ENCODE measurements at regions not wholly inside any gene's neighbourhood (a gene's known extent, or its start where the extent isn't known, plus 50 kb on each side); places are given as distances from the start of the nearest gene placed in this dataset.

GRCh38 chr3:152742368-152743347 is 92.3 kb upstream of the P2RY1 start:
- TF ChIP-seq, protein P1, sequence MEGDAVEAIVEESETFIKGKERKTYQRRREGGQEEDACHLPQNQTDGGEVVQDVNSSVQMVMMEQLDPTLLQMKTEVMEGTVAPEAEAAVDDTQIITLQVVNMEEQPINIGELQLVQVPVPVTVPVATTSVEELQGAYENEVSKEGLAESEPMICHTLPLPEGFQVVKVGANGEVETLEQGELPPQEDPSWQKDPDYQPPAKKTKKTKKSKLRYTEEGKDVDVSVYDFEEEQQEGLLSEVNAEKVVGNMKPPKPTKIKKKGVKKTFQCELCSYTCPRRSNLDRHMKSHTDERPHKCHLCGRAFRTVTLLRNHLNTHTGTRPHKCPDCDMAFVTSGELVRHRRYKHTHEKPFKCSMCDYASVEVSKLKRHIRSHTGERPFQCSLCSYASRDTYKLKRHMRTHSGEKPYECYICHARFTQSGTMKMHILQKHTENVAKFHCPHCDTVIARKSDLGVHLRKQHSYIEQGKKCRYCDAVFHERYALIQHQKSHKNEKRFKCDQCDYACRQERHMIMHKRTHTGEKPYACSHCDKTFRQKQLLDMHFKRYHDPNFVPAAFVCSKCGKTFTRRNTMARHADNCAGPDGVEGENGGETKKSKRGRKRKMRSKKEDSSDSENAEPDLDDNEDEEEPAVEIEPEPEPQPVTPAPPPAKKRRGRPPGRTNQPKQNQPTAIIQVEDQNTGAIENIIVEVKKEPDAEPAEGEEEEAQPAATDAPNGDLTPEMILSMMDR (conservative IDR thresholded peaks at IDR 0.05), result no peak
- H3K27ac ChIP-seq (ENCODE audit: low read depth, low read length), result no peak overlapping the region
- H3K4me1 Mint-ChIP-seq, result peaks cover 11% of the 10 kb centered on the region
- H3K36me3 Mint-ChIP-seq (ENCODE audit: low read depth), result no peaks in the 10 kb centered on the region
- WGBS, 2 experiments (ENCODE audit: insufficient coverage in 1 of 2, insufficient read length in 1 of 2), result 89 to 100% methylated on average over 1 of the region's 2 CpGs
- DNase-seq, result no peak
- no peak overlapping the region for H3K9ac ChIP-seq (ENCODE audit: extremely low read depth, low read length, poor library complexity, severe bottlenecking)
- H3K27ac Mint-ChIP-seq, result no peak overlapping the region
- H3K4me1 ChIP-seq (ENCODE audit: control insufficient read depth, insufficient read depth, low read length), result no peaks in the 10 kb centered on the region
- H3K9me3 ChIP-seq (ENCODE audit: control insufficient read depth, low read length), result peaks cover 4% of the 10 kb centered on the region
- H3K27me3 Mint-ChIP-seq (ENCODE audit: insufficient read depth), result peaks cover 14% of the 10 kb centered on the region
- no peak overlapping the region for H3K4me3 Mint-ChIP-seq
- peaks cover 4% of the 10 kb centered on the region for H3K9me3 Mint-ChIP-seq
- no peaks in the 10 kb centered on the region for H3K27me3 ChIP-seq (ENCODE audit: control insufficient read depth, insufficient read depth, low read length, poor library complexity, severe bottlenecking)
- no peaks in the 10 kb centered on the region for H3K36me3 ChIP-seq (ENCODE audit: control insufficient read depth, insufficient read depth, low read length)
- no peak overlapping the region for H3K4me3 ChIP-seq (ENCODE audit: low read length)

GRCh38 chr3:152745646-152746045 is 89.3 kb upstream of the P2RY1 start:
- H3K36me3 ChIP-seq (ENCODE audit: control insufficient read depth, insufficient read depth, low read length), result no peaks in the 10 kb centered on the region
- no peaks in the 10 kb centered on the region for H3K36me3 Mint-ChIP-seq (ENCODE audit: low read depth)
- H3K4me1 Mint-ChIP-seq, result peaks cover 11% of the 10 kb centered on the region
- H3K4me1 ChIP-seq (ENCODE audit: control insufficient read depth, insufficient read depth, low read length), result no peaks in the 10 kb centered on the region
- TF ChIP-seq, protein P1 (conservative IDR thresholded peaks at IDR 0.05), result no peak
- H3K27me3 ChIP-seq (ENCODE audit: control insufficient read depth, insufficient read depth, low read length, poor library complexity, severe bottlenecking), result no peaks in the 10 kb centered on the region
- H3K4me3 ChIP-seq (ENCODE audit: low read length), result no peak overlapping the region
- peaks cover 20% of the 10 kb centered on the region for H3K9me3 Mint-ChIP-seq
- WGBS, 2 experiments (ENCODE audit: insufficient coverage in 1 of 2, insufficient read length in 1 of 2), result 42 to 64% methylated on average over 1 of the region's 1 CpG
- no peak overlapping the region for H3K9ac ChIP-seq (ENCODE audit: extremely low read depth, low read length, poor library complexity, severe bottlenecking)
- H3K9me3 ChIP-seq (ENCODE audit: control insufficient read depth, low read length), result peaks cover 18% of the 10 kb centered on the region
- no peak overlapping the region for H3K27ac ChIP-seq (ENCODE audit: low read depth, low read length)
- DNase-seq, result peak; percentile 76
- H3K27me3 Mint-ChIP-seq (ENCODE audit: insufficient read depth), result peaks cover 14% of the 10 kb centered on the region
- no peak overlapping the region for H3K4me3 Mint-ChIP-seq
- H3K27ac Mint-ChIP-seq, result no peak overlapping the region

- no peak for DNase-seq
- no peak overlapping the region for H3K27ac Mint-ChIP-seq
- TF ChIP-seq, protein P1 (conservative IDR thresholded peaks at IDR 0.05), result no peak
- Histone ChIP-seq H3K36me3 (ENCODE audit: control insufficient read depth, insufficient read depth, low read length) (no peaks in the 10 kb centered on the region), H3K4me3 (ENCODE audit: low read length) (no peak overlapping the region), H3K4me1 (ENCODE audit: control insufficient read depth, insufficient read depth, low read length) (no peaks in the 10 kb centered on the region), H3K9ac (ENCODE audit: extremely low read depth, low read length, poor library complexity, severe bottlenecking) (no peak overlapping the region), H3K9me3 (ENCODE audit: control insufficient read depth, low read length) (peaks cover 8% of the 10 kb centered on the region), H3K27me3 (ENCODE audit: control insufficient read depth, insufficient read depth, low read length, poor library complexity, severe bottlenecking) (no peaks in the 10 kb centered on the region), H3K27ac (ENCODE audit: low read depth, low read length) (no peak overlapping the region)
- no peak overlapping the region for H3K4me3 Mint-ChIP-seq
- H3K27me3 Mint-ChIP-seq (ENCODE audit: insufficient read depth), result no peaks in the 10 kb centered on the region
- 96 to 100% methylated on average over 1 of the region's 2 CpGs for WGBS, 2 experiments (ENCODE audit: insufficient coverage in 1 of 2, insufficient read length in 1 of 2)
- H3K4me1 Mint-ChIP-seq, result peaks cover 7% of the 10 kb centered on the region
- peaks cover 13% of the 10 kb centered on the region for H3K9me3 Mint-ChIP-seq
- no peaks in the 10 kb centered on the region for H3K36me3 Mint-ChIP-seq (ENCODE audit: low read depth)
These were observed 80.6 kb upstream of the P2RY1 start for GRCh38 chr3:152754303-152754702.

All from endodermal cell (in vitro differentiated cells).